GM12872 (cell line): ENCODE measurements at regions not wholly inside any gene's neighbourhood (a gene's known extent, or its start where the extent isn't known, plus 50 kb on each side); places are given as distances from the start of the nearest gene placed in this dataset.

Source experiments
- CTCF ChIP-seq: IDR thresholded peaks from 3 replicates; pipeline ENCODE4 v1.5.1; 2011; ENCODE audit warnings: low read depth, mild to moderate bottlenecking, low read length, moderate library complexity; ENCODE audit not compliant: insufficient read depth

GRCh38 chr9:108444400-108445358 is 411.1 kb downstream of the ACTL7B start:
- TF ChIP-seq CTCF, result no peak

- no peak for TF ChIP-seq CTCF
These were observed 412.0 kb downstream of the ACTL7B start for GRCh38 chr9:108443741-108444140.

GRCh38 chr9:108443019-108443633 is 412.7 kb downstream of the ACTL7B start:
- TF ChIP-seq CTCF, result no peak

GRCh38 chr9:108442627-108443018 is 413.2 kb downstream of the ACTL7B start:
- no peak for TF ChIP-seq CTCF

GRCh38 chr9:108441726-108442125 is 414.1 kb downstream of the ACTL7B start:
- no peak for TF ChIP-seq CTCF

- TF ChIP-seq CTCF, result no peak
These were observed 414.5 kb downstream of the ACTL7B start for GRCh38 chr9:108441251-108441650.

GRCh38 chr9:108439947-108440346 is 415.8 kb downstream of the ACTL7B start:
- no peak for TF ChIP-seq CTCF
